A204.1 (cell line): ENCODE measurements at regions not wholly inside any gene's neighbourhood (a gene's known extent, or its start where the extent isn't known, plus 50 kb on each side); places are given as distances from the start of the nearest gene placed in this dataset.

Experiments used
- FAIRE-seq: peaks from 2 replicates; lab custom pipeline; 2012; peaks lifted over from hg19 to GRCh38; lab: Jason Lieb, UNC

DNA sequence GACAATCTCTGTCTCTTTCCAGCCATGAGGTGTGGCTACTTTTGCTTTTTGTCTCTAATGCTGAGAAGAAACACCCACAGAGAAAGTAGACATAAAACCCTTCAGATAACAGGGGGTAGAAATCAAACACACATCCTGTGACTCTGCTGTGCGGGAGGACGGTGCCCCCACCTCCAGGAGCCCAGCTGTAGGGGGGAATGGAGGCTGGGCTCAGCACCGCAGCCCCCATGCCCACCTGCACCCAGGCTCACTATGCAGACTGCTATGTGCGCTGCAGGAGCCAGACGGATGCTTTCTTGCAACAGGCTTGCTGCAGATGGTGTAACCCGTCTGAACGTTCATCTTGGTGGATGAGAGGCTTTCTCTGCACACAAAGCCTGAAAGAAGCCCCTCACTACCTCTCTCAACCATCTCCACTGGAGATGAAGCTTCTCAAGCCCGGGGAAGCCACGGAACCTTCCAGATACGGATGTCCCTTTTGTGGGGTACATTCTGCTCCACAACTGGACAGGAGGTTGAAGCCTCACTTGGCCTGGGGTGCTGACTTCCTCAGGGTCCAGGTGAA lies 207.2 kb downstream of the GADD45G start:
- FAIRE-seq = no peak

- FAIRE-seq = no peak
Measured at GRCh38 chr9:89812556-89813181, 207.9 kb downstream of the GADD45G start.

DNA sequence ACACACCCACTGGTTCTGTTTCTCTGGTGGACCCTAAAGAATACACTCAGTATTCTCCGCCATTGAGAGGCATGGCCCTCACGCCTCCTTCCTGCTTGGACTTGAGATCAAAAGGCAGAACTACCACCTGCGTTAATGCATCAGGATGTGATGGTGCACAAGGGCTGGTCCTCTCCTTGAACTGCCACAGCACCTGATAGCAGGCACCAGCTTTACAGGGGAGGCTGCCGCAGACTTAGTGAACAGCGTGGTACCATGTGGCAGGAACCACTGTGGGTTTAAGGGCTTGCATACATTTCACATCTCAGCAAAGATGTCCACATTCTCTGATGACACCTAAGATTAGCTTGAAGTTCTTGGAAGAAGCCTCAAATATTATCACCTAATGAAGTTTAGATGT lies 208.7 kb downstream of the GADD45G start:
- no peak for FAIRE-seq

- no peak for FAIRE-seq
Measured at GRCh38 chr9:89814340-89815040, 209.7 kb downstream of the GADD45G start.

- no peak for FAIRE-seq
Measured at GRCh38 chr9:89815061-89815902, 210.5 kb downstream of the GADD45G start.

GRCh38 chr9:89815903-89816573 lies 211.2 kb downstream of the GADD45G start:
- no peak for FAIRE-seq

GRCh38 chr9:89817151-89817950 lies 212.5 kb downstream of the GADD45G start:
- FAIRE-seq = no peak

DNA sequence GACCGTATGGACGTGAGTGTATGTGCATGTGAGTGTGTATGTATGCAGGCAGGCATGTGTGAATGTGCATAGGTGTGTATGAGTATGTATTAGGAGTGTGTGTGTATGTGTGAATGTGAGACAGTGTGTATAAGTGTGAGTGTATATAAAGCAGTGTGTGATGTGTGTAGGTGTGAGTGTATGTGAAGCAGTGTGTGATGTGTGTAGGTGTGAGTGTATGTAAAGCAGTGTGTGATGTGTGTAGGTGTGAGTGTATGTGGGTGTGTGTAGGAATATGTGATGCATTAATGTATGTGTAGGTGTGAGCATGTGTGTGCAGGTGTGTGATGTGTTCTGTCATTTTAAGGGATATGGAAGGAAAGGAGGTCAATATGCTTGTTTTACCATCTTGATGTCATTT lies 215.5 kb downstream of the GADD45G start:
- FAIRE-seq = no peak

- no peak for FAIRE-seq
Measured at GRCh38 chr9:89821081-89821480, 216.3 kb downstream of the GADD45G start.

- no peak for FAIRE-seq
Measured at GRCh38 chr9:89822996-89823395, 218.2 kb downstream of the GADD45G start.

DNA sequence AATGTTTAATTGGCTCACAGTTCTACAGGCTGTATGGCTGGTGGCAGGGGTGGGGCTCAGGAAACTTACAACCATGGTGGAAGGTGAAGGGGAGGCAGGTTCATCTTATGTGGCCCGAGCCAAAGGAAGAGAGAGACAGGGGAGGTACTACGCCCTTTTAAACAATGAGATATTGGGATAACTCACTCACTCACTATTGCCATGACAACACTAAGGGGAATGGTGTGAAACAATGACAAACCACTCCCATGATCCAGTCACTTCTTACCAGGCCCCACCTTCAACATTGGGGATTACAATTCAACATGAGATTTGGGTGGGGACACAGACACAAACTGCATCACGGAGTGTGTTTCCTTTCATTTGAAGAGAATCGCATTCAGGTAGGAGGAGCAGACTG lies 220.9 kb downstream of the GADD45G start:
- FAIRE-seq = no peak

DNA sequence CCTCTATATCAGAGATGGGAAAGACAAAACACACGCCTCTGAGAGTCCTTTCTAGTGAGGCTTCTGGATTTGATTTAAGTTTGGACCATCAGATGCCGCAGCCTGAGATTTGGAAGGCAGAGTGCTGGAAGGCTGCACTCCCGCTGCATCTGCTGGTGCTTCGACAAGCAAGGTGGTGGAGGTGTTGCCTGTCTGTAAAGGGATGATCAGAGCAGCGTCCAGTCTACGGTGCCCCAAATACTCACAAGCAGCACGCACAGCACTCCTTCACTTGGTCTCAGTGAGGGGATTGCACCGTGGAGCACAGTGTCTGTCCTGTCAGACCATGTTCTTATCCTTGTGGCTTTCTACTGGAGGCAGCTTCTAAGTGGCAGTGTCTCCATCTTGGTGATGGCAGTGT lies 221.4 kb downstream of the GADD45G start:
- no peak for FAIRE-seq

DNA sequence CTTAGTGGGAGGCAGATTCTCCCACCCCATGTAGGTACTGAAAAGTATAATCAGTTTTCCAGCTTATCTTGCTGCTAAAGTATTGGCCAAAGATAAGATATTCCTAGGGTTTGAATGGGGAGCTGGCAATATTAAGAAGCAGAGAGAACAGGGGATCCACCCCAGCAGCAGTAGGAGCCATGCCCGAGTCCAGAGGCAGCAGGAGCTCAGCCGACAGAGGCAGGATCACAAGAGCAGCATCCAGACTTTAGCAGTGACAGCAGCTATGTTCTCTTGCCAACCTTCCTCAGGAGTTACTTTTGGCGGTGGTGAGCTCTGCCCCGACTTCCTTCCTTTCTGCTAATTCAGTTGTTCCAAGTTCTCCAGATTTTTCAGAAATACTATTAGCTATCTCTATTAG lies 224.5 kb downstream of the GADD45G start:
- no peak for FAIRE-seq

- FAIRE-seq = no peak
Measured at GRCh38 chr9:89835666-89836065, 230.9 kb downstream of the GADD45G start.

GRCh38 chr9:89837162-89837933 lies 232.5 kb downstream of the GADD45G start:
- FAIRE-seq = no peak

DNA sequence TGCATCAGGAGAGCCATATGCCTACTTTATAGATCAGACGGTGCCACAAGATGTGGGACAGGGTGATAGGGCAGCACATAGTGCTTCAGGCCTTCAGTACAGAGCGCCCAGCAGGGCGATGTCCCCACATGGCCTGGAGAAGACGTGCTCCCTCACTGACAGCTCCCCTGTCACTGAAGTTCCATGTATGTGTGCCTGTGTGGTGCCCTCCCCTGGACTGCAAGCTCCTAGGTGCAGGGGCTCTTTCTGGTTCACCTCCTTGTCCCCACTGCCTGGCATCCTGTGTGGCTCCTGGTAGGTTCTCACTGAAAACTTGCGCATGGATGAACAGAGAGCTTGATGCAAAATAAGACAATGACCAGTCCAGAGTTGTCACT lies 233.1 kb downstream of the GADD45G start:
- FAIRE-seq = no peak

GRCh38 chr9:89838621-89839020 lies 233.8 kb downstream of the GADD45G start:
- FAIRE-seq = no peak

- no peak for FAIRE-seq
Measured at GRCh38 chr9:89839449-89839848, 234.6 kb downstream of the GADD45G start.

GRCh38 chr9:89839952-89840351 lies 235.1 kb downstream of the GADD45G start:
- no peak for FAIRE-seq

- FAIRE-seq = no peak
Measured at GRCh38 chr9:89841456-89841855, 236.6 kb downstream of the GADD45G start.

- no peak for FAIRE-seq
Measured at GRCh38 chr9:89842267-89842768, 237.5 kb downstream of the GADD45G start.
